K562 (cell line): ENCODE measurements at regions not wholly inside any gene's neighbourhood (a gene's known extent, or its start where the extent isn't known, plus 50 kb on each side); places are given as distances from the start of the nearest gene placed in this dataset.

Experiments
- ATAC-seq: fragments of 200-7000 bp; cut with Tn5 transposase; 3 replicates; pipeline ENCODE4 v1.9.1; 2020; ENCODE audit warnings: moderate library complexity
- BruUV-seq: library from RNA; stranded (reverse); fragments of 400-500 nt; replicated peaks from 2 replicates; lab custom pipeline; 2021; lab: Mats Ljungman, UMichigan
- CTCF ChIA-PET: fragments of 300-600 bp; formaldehyde crosslinking; extraction: SDS; loops from one replicate; lab custom pipeline; 2021; ENCODE audit warnings: low intra/inter-chr PET ratio; lab: Yijun Ruan, JAX
- POLR2A ChIA-PET: fragments of 300-600, 350-650 bp; sonication (Branson Sonifier 250); formaldehyde crosslinking; extraction: SDS; loops from one replicate; lab custom pipeline; 2021; ENCODE audit warnings: antibody characterized with exemption, inconsistent platforms; lab: Yijun Ruan, JAX
- DNase-seq, 4 experiments: peaks; one replicate each; pipeline versions ENCODE4 v3.0.0 to v3.0.0-alpha.2; 2011 to 2018; ENCODE audit warnings: low spot score in 3 of 4, mixed read lengths in 3 of 4; ENCODE audit errors: extremely low read depth in 1 of 4
- FAIRE-seq: peaks from 2 replicates; lab custom pipeline; 2011; peaks lifted over from hg19 to GRCh38; lab: Jason Lieb, UNC
- H2AFZ ChIP-seq: 2 replicates; pipeline ENCODE4 v1.6.0; 2011; ENCODE audit warnings: low read depth, low read length, control low read depth, inconsistent platforms
- H3K27ac ChIP-seq: fragments of 200-600 bp; 3 replicates; pipeline ENCODE4 v1.8.0; 2011; ENCODE audit warnings: low read depth, mild to moderate bottlenecking, control low read depth, inconsistent platforms, low read length, moderate library complexity, mixed read lengths; ENCODE audit errors: extremely low read depth
- H3K27me3 ChIP-seq, 2 experiments: fragments of 300-600 bp in 1 of 2; 2 replicates in 1 of 2; 3 replicates in 1 of 2; pipeline versions ENCODE4 v1.6.0 to v1.8.0; 2011; ENCODE audit warnings: inconsistent platforms in 2 of 2, low read length in 2 of 2, mild to moderate bottlenecking in 1 of 2, mixed read lengths in 1 of 2, moderate library complexity in 1 of 2; ENCODE audit not compliant: control insufficient read depth in 2 of 2, insufficient read depth in 2 of 2
- H3K36me3 ChIP-seq: fragments of 300-600 bp; 3 replicates; pipeline ENCODE4 v1.8.0; 2011; ENCODE audit warnings: mild to moderate bottlenecking, low read length, inconsistent platforms; ENCODE audit not compliant: control insufficient read depth, insufficient read depth
- H3K4me1 ChIP-seq, 2 experiments: fragments of 200-600 bp in 1 of 2; replicated peaks in 1 of 2; 2 replicates in 1 of 2; 3 replicates in 1 of 2; pipeline versions ENCODE4 v1.5.1 to v1.8.0; 2011; ENCODE audit warnings: inconsistent platforms in 2 of 2, low read length in 2 of 2, mild to moderate bottlenecking in 1 of 2, mixed read lengths in 1 of 2, moderate library complexity in 1 of 2; ENCODE audit not compliant: control insufficient read depth in 2 of 2, insufficient read depth in 2 of 2
- H3K4me2 ChIP-seq: 2 replicates; pipeline ENCODE4 v1.6.1; 2011; ENCODE audit warnings: low read length, control low read depth, inconsistent platforms, mixed read lengths; ENCODE audit not compliant: insufficient read depth
- H3K4me3 ChIP-seq: fragments of 200-600 bp; sonication (generic), shearing (Covaris generic); 2 replicates; pipeline ENCODE4 v1.5.1; 2016; ENCODE audit warnings: control low read depth, inconsistent platforms
- H3K79me2 ChIP-seq: fragments of 200-600 bp; 3 replicates; pipeline ENCODE4 v1.8.0; 2011; ENCODE audit warnings: low read length, inconsistent platforms; ENCODE audit not compliant: control insufficient read depth, insufficient read depth
- H3K9ac ChIP-seq, 2 experiments: 2 replicates each; pipeline versions ENCODE4 v1.6.0 to v1.6.1; 2011; ENCODE audit warnings: low read depth in 2 of 2, low read length in 2 of 2, control low read depth in 1 of 2, inconsistent platforms in 1 of 2, mild to moderate bottlenecking in 1 of 2, mixed read lengths in 1 of 2; ENCODE audit not compliant: insufficient read depth in 1 of 2
- H3K9me1 ChIP-seq: one replicate; pipeline ENCODE4 v1.6.0; 2011; ENCODE audit warnings: inconsistent platforms, mild to moderate bottlenecking, low read length, moderate library complexity; ENCODE audit not compliant: control insufficient read depth, insufficient read depth
- H3K9me3 ChIP-seq: replicated peaks from 2 replicates; pipeline ENCODE4 v1.5.1; 2011; ENCODE audit warnings: low read depth, low read length, inconsistent platforms; ENCODE audit not compliant: control insufficient read depth, insufficient read depth
- H4K20me1 ChIP-seq: replicated peaks from 2 replicates; pipeline ENCODE4 v1.6.1; 2011; ENCODE audit warnings: low read length, inconsistent platforms, mixed read lengths; ENCODE audit not compliant: control insufficient read depth, insufficient read depth
- ARHGAP35 ChIP-seq: fragments of 450-650 bp; IDR thresholded peaks from 2 replicates; pipeline ENCODE4 v1.6.1; 2018; ENCODE audit not compliant: partially characterized antibody
- NFIX ChIP-seq: fragments of 250-450 bp; sonication (Bioruptor Pico); IDR thresholded peaks from 2 replicates; pipeline ENCODE4 v1.4.0; 2020; ENCODE audit warnings: low read depth, mild to moderate bottlenecking, moderate library complexity
- RAD21 ChIP-seq, 2 experiments: fragments of 250-450 bp in 1 of 2; fragments of 450-650 bp in 1 of 2; sonication (Bioruptor Pico) in 1 of 2; formaldehyde crosslinking in 1 of 2; IDR thresholded peaks in 1 of 2; conservative IDR thresholded peaks in 1 of 2; 2 replicates each; pipeline versions ENCODE4 v1.4.0 to v1.8.0; 2020 to 2022; ENCODE audit warnings: mild to moderate bottlenecking in 2 of 2, moderate library complexity in 1 of 2
- ZFPM2 ChIP-seq: fragments of 250-450 bp; sonication (Bioruptor Pico); IDR thresholded peaks from 2 replicates; pipeline ENCODE4 v1.5.1; 2022; ENCODE audit warnings: mild to moderate bottlenecking
- ZNF507 ChIP-seq: conservative IDR thresholded peaks from 2 replicates; pipeline ENCODE4 v1.6.1; 2017; ENCODE audit warnings: missing genetic modification characterization, missing compliant biosample characterization
- WGBS: fragments of 100-300 bp; shearing (Covaris generic); methylation state at CpG from one replicate; pipeline ENCODE4 v1.1.6; 2016; ENCODE audit warnings: low coverage, mixed read lengths; ENCODE audit not compliant: insufficient coverage; ENCODE audit errors: missing lambda C conversion rate; 5-methylcytosine and 5-hydroxymethylcytosine counted together
- in situ Hi-C: fragments of 300-500 bp; cut with MboI; formaldehyde crosslinking; loops from 4 replicates; pipeline ENCODE4 v1.15.0; 2018; ENCODE audit warnings: inconsistent platforms, mixed read lengths
- intact Hi-C: fragments of 100-400 bp; cut with micrococcal nuclease; formaldehyde crosslinking; loops from 2 replicates; pipeline ENCODE4 v1.14.2; 2022
- TF ChIP-seq, protein P1 (sequence below): fragments of 450-650 bp; formaldehyde crosslinking; IDR thresholded peaks from 2 replicates; pipeline ENCODE4 v1.4.0; 2022; ENCODE audit warnings: missing genetic modification characterization

DNA sequence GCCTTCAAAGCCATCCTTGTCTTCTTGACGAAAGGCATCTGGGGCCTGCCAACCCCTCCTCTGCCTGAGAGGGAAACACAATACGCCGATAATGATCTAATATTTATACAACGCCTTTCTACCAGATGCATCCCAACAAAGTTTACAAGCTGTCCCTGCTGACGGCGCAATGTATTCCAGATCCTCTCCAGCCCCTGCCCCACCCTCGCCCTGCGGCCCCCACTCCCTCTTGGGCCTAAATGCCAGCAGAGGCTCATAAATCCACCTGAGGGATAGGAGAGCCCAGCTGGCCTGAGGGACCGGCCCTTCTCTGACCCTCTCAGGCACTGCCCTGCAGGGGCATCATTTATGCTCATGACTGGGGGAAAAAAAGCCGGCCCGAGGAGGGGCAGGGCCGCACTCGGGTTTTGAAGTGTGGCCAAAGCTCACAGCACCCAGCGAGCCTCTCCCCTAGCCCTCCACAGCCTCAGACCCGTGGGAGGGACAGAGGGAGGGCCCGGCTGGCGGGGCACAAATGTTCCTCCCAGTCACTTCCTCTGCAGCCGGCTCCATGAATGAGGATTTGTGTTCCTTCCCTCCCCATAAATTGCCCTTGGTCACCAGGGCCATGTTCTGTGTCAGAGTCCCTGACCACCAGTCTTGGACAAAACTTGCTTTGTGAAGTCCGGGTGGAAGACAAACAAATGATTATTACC lies 140.3 kb downstream of the FOXD2 start:
- CTCF ChIA-PET: no interaction called here
- POLR2A ChIA-PET: interaction anchor here (0.9 kb wide), 1 partner anchor 8 kb away, joined by 5 read pairs; no protein-coding TSS in a partner anchor

More for the DNA sequence above, 140.3 kb downstream of the FOXD2 start:
- Histone ChIP-seq H3K4me3 (no peak overlapping the region), H3K27me3 (peaks cover 29 to 71% of the 10 kb centered on the region in 2 experiments), H3K9ac (no peak overlapping the region), H3K27ac (no peak overlapping the region), H3K9me3 (no peaks in the 10 kb centered on the region), H4K20me1 (peaks cover 6% of the 10 kb centered on the region; the same call in 1 of the 2 replicates), H3K4me1 (peaks cover 0 to 3% of the 10 kb centered on the region in 2 experiments; a peak in 1 of 5 replicates), H3K36me3 (no peaks in the 10 kb centered on the region), H3K79me2 (no peaks in the 10 kb centered on the region), H2AFZ (no peak overlapping the region), H3K4me2 (no peak overlapping the region), H3K9me1 (no peaks in the 10 kb centered on the region)
- no peak for DNase-seq
- under 1% methylated on average over 13 of the region's 19 CpGs for WGBS
- TF ChIP-seq ZFPM2 (no peak), ARHGAP35 (no peak), RAD21 (CRISPR knock-in tag; conservative IDR thresholded peaks at IDR 0.05 in 1 of 2, IDR thresholded peaks at IDR 0.05 in 1 of 2) (no peak), ZNF507 (no peak), NFIX (CRISPR knock-in tag) (no peak)
- TF ChIP-seq, protein P1, sequence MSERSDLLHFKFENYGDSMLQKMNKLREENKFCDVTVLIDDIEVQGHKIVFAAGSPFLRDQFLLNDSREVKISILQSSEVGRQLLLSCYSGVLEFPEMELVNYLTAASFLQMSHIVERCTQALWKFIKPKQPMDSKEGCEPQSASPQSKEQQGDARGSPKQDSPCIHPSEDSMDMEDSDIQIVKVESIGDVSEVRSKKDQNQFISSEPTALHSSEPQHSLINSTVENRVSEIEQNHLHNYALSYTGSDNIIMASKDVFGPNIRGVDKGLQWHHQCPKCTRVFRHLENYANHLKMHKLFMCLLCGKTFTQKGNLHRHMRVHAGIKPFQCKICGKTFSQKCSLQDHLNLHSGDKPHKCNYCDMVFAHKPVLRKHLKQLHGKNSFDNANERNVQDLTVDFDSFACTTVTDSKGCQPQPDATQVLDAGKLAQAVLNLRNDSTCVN: no peak
- intact Hi-C loops: no loop called here
- in situ Hi-C loops: no loop called here
- no peak for FAIRE-seq
- peak; percentile 33 for ATAC-seq
- BruUV-seq: no TSS peak
